IPS-NIHi7 (cell line): ENCODE measurements at regions not wholly inside any gene's neighbourhood (a gene's known extent, or its start where the extent isn't known, plus 50 kb on each side); places are given as distances from the start of the nearest gene placed in this dataset.

ENCODE experiments used
- DNase-seq: peaks from one replicate; pipeline ENCODE4 v3.0.0; 2012; ENCODE audit warnings: mixed read lengths; ENCODE audit errors: extremely low spot score

GRCh38 chr4:127579821-127580220, 52.9 kb upstream of the INTU start:
- DNase-seq = no peak

- no peak for DNase-seq
These were observed 52.5 kb upstream of the INTU start for GRCh38 chr4:127580300-127580699.

GRCh38 chr4:127580891-127581290, 51.9 kb upstream of the INTU start:
- no peak for DNase-seq
